ENCODE measurements at regions not wholly inside any gene's neighbourhood (a gene's known extent, or its start where the extent isn't known, plus 50 kb on each side); places are given as distances from the start of the nearest gene placed in this dataset.
A peak's percentile ranks its signal among the peaks of the same experiment; 100 is the strongest.
"Not testable (repeated sequence)": the region's sequence is repeated elsewhere in the genome, so short reads cannot be mapped to it uniquely, and the experiment has no call there.

DNA sequence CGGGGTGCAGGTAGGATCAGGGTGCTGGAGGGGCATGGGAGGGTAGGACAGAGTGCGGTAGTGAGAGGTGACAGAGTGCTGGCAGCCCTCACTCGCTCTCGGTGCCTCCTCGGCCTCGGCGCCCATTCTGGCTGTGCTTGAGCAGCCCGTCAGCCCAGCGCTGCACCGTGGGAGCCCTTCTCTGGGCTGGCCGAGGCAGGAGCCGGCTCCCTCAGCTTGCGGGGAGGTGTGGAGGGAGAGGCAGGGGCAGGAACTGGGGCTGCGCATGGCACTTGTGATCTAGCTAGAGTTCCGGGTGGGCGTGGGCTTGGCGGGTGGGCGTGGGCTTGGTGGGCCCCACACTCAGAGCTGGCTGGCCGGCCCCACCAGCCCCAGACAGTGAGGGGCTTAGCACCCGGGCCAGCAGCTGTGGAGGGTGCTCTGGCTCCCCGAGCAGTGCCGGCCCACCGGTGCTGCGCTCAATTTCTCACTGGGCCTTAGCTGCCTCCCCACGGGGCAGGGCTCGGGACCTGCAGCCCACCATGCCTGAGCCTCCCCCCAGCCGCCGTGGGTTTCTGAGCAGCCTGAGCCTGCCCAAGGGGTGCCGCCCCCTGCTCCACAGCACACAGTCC, 112.8 kb upstream of the DUSP22 start:
- DNase-seq (ENCODE audit: extremely low read depth, low read depth, low spot score) = no peak

DNA sequence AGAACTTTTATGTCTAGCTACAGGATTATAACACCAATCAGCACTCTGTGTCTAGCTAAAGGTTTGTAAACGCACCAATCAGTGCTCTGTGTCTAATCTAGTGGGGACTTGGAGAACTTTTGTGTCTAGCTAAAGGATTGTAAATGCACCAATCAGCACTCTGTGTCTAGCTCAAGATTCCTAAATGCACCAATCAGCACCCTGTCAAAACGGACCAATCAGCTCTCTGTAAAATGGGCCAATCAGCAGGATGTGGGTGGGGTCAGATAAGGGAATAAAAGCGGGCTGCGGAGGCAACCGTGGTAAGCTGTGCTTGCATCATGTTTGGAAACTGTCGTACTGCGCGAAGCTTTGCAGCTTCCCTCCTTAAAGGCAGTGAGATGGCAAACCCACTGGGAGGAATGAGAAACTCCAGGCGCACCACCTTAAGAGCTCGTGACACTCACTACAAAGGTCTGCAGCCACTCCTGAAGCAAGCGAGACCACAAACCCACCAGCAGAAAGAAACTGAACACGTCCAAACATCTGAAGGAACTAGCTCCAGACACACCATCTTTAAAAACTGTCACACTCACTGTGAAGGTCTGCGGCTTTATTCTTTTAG, 112.1 kb upstream of the DUSP22 start:
- not testable (repeated sequence) for DNase-seq (ENCODE audit: extremely low read depth, low read depth, low spot score)

GRCh38 chr6:181049-181654, 111.1 kb upstream of the DUSP22 start:
- DNase-seq (ENCODE audit: extremely low read depth, low read depth, low spot score) = no peak

GRCh38 chr6:183668-184067, 108.6 kb upstream of the DUSP22 start:
- no peak for DNase-seq (ENCODE audit: extremely low read depth, low read depth, low spot score)

- no peak for DNase-seq (ENCODE audit: extremely low read depth, low read depth, low spot score)
Observed at GRCh38 chr6:184161-184700, 108.1 kb upstream of the DUSP22 start.

GRCh38 chr6:186340-186965, 105.8 kb upstream of the DUSP22 start:
- no peak for DNase-seq (ENCODE audit: extremely low read depth, low read depth, low spot score)

GRCh38 chr6:187210-187861, 105.0 kb upstream of the DUSP22 start:
- DNase-seq (ENCODE audit: extremely low read depth, low read depth, low spot score) = no peak

DNA sequence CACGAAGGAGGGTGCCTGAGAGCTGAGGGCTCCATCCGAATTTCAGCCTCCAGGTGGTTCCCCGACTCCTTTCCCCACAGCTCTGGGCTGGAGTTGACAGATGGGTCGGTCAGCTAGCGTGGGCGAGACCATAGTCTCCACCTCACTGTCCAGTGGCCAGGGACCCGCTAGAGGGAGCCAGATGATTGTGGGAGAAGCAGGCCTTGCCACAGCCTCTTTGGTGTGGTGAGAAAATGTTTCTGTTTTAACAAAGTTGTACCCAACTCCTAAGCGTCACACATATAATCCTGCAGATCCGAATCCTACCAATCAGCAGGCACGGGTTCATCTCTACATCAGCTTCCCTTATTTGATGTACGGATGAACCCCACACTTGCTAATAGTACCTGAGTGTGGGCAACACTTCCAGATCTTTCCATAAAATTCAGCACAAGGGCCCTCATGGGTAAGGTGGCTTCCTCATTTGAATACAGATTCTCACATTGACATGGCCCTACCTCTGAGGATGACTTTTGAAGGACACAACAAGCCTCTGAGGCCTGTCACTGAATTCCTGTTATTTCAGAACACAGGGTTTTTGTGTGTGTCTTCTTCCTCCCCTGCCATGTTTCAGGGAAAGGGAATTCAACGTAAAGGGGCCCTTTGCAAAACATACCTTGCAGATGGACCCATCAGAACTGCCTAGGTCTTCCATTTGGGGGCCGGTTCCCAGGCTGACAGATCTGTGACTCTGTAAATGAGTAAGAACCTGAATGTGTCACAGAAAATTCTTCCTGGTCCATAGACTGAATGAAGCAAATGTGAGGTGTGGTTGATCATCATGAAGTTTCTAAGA, 103.2 kb upstream of the DUSP22 start:
- DNase-seq (ENCODE audit: extremely low read depth, low read depth, low spot score) = peak; percentile 34

GRCh38 chr6:189676-190075, 102.6 kb upstream of the DUSP22 start:
- no peak for DNase-seq (ENCODE audit: extremely low read depth, low read depth, low spot score)

GRCh38 chr6:190596-191395, 101.5 kb upstream of the DUSP22 start:
- no peak for DNase-seq (ENCODE audit: extremely low read depth, low read depth, low spot score)

DNA sequence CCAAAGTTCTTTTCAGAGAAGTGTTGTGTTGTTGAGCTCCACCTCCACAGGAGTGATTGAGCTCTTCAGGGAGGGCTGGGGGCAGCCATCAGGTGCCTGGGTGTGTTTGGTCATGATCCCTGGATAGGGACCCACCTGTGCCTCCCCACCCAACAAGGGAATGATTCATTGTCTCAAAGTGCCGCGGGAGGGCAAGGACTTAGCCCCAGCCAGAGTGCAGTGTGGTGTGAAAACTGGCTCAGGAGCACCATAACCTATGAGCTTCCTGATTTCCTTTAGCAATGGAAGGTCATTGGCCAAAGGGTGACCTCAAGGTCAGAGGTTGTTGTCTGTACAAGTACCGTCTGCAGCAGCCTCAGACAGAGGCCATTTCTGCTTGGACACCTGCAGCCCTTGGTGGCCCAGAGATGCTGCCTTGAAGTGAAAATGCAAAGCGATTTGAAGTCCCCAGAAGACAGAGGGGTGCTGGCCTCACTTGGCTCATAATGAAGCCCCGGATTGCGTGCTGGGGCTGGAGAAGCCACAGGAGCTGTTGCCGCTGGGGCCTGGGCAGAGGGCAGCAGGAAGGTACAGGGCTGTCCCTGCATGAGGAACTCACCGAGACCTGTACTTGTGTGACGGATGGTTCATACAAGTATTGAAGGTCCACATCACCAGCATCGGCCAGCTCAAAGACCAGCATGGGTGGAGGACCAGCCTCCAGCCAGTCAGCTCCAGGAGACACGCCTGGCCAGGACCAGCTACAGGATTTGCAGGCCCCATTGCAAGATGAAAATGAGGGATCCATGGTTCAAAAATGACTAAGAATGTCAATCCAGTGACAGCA, 100.6 kb upstream of the DUSP22 start:
- DNase-seq (ENCODE audit: extremely low read depth, low read depth, low spot score) = no peak

DNA sequence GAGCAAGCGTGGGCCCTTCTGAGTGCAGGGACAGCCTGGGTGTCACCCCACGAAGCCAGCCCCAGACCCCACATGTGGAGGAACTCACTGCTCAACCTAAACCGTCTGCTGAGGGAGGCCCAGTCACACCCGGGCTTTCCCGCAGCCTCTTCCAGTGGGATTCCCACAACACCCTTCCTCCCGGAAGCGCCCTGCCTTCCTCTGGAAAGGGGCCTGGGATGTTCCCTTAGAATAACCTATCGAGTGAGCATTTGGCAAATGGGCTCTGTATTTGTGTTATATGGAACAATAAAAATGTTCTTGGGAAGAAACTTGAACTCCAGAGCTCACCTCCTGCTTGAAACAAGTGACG, 100.0 kb upstream of the DUSP22 start:
- DNase-seq (ENCODE audit: extremely low read depth, low read depth, low spot score) = no peak

DNA sequence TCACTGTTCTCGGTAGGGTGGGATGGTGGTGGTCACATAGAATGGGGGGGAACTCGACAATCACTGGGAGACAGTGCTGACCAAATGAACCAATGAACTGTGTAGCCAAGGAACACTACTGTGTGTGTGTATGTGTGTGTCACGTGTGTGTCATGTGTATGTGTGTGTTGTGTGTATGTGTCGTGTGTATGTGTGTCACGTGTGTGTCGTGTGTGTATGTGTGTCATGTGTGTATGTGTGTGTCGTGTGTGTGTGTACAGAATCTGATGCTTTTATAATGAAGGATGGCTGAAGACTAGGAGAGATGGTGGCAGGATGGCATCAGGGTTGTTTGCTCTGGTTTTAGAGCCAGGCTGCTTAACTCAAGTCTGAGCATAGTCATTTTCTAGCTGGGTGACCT, 99.1 kb upstream of the DUSP22 start:
- no peak for DNase-seq (ENCODE audit: extremely low read depth, low read depth, low spot score)

DNA sequence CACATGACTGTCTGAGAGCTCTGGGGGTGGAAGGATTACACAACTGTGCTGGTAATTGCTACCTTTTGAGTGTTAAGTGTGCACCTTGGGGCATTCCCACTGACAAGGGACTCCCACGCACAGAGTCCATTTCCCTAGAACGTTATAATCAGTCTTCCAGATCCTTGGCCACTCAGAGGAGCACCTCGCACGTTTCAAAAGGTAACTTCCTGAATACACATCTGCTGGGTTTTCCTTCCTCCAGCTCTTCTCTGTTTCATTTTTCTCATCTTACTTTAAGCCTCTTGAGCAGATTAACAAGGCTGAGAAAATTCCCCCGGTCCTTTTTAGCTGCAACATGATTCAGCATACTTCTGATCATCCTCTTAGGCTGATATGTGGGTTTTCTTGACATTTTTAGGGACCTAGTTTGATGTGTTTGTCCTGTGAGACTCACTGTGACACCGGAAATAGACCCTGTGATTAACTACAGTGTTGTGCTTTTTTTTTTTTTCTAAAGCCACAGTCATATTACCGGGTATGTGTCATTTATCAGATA, 98.4 kb upstream of the DUSP22 start:
- DNase-seq (ENCODE audit: extremely low read depth, low read depth, low spot score) = no peak

- no peak for DNase-seq (ENCODE audit: extremely low read depth, low read depth, low spot score)
Observed at GRCh38 chr6:195861-196360, 96.4 kb upstream of the DUSP22 start.

DNA sequence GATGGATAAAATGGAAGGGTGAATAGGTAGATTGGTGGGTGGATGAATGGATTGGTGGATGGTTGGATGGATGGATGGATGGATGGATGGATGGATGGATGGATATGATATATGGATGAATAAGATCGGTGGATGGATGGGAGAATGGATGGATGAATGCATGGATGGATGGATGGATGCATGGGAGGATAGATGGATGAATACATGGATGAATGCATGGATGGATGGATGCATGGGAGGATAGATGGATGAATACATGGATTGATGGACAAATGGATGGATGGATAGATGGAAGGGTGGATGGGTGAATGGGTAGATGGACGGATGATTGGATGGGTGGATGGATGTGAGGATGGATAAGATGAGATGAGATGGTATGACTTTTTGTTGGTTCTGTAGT, 95.7 kb upstream of the DUSP22 start:
- DNase-seq (ENCODE audit: extremely low read depth, low read depth, low spot score) = no peak

GRCh38 chr6:203661-204060, 88.6 kb upstream of the DUSP22 start:
- no peak for DNase-seq (ENCODE audit: extremely low read depth, low read depth, low spot score)

- DNase-seq (ENCODE audit: extremely low read depth, low read depth, low spot score) = no peak
Observed at GRCh38 chr6:206264-206663, 86.0 kb upstream of the DUSP22 start.

All from glomerular endothelial cell (primary cell).